T-helper 1 cell treated with Interleukin-12 subunit alpha and Interleukin-12 subunit beta and Interleukin-4 antibody, amounts not matched to agents 30 ng/mL and 1 ng/mL, for 36 hours (primary cell): ENCODE measurements at regions not wholly inside any gene's neighbourhood (a gene's known extent, or its start where the extent isn't known, plus 50 kb on each side); places are given as distances from the start of the nearest gene placed in this dataset.
"Not testable (repeated sequence)": the region's sequence is repeated elsewhere in the genome, so short reads cannot be mapped to it uniquely, and the experiment has no call there.

Experiments used
- intact Hi-C: fragments of 100-400 bp; cut with micrococcal nuclease; formaldehyde crosslinking; loops from one replicate; pipeline ENCODE4 v1.15.1; 2024

- intact Hi-C loops: not testable (repeated sequence)
Observed at GRCh38 chr4:118502967-118503366, 150.2 kb upstream of the PRSS12 start.

- intact Hi-C loops: not testable (repeated sequence)
Observed at GRCh38 chr4:118504927-118505326, 152.1 kb upstream of the PRSS12 start.

GRCh38 chr4:118505491-118505890 is 152.7 kb upstream of the PRSS12 start:
- intact Hi-C loops: not testable (repeated sequence)

GRCh38 chr4:118512870-118513269 is 160.1 kb upstream of the PRSS12 start:
- intact Hi-C loops: not testable (repeated sequence)

GRCh38 chr4:118514332-118514731 is 161.5 kb upstream of the PRSS12 start:
- intact Hi-C loops: not testable (repeated sequence)

- intact Hi-C loops: not testable (repeated sequence)
Observed at GRCh38 chr4:118516107-118516506, 163.3 kb upstream of the PRSS12 start.

GRCh38 chr4:118530107-118530506 is 155.1 kb upstream of the METTL14 start:
- intact Hi-C loops: not testable (repeated sequence)

GRCh38 chr4:118531947-118532346 is 153.2 kb upstream of the METTL14 start:
- intact Hi-C loops: not testable (repeated sequence)

- intact Hi-C loops: loop anchor here (5.0 kb wide), 1 partner anchor 357 kb away; no protein-coding TSS in a partner anchor
Observed at GRCh38 chr4:118535788-118536187, 149.4 kb upstream of the METTL14 start.

- intact Hi-C loops: loop anchor here (5.0 kb wide), 1 partner anchor 353 kb away; no protein-coding TSS in a partner anchor
Observed at GRCh38 chr4:118539412-118540077, 145.6 kb upstream of the METTL14 start.

GRCh38 chr4:118556576-118556975 is 128.6 kb upstream of the METTL14 start:
- intact Hi-C loops: not testable (repeated sequence)

- intact Hi-C loops: no loop called here
Observed at GRCh38 chr4:118557298-118557851, 127.8 kb upstream of the METTL14 start.

- intact Hi-C loops: not testable (repeated sequence)
Observed at GRCh38 chr4:118558188-118558587, 127.0 kb upstream of the METTL14 start.

GRCh38 chr4:118561559-118561958 is 123.6 kb upstream of the METTL14 start:
- intact Hi-C loops: not testable (repeated sequence)

- intact Hi-C loops: not testable (repeated sequence)
Observed at GRCh38 chr4:118566003-118566513, 119.1 kb upstream of the METTL14 start.

GRCh38 chr4:118572991-118573390 is 112.2 kb upstream of the METTL14 start:
- intact Hi-C loops: not testable (repeated sequence)

- intact Hi-C loops: not testable (repeated sequence)
Observed at GRCh38 chr4:118574251-118574913, 110.8 kb upstream of the METTL14 start.

- intact Hi-C loops: not testable (repeated sequence)
Observed at GRCh38 chr4:118575057-118575456, 110.1 kb upstream of the METTL14 start.

GRCh38 chr4:118575726-118576125 is 109.5 kb upstream of the METTL14 start:
- intact Hi-C loops: not testable (repeated sequence)

GRCh38 chr4:118576709-118577219 is 108.4 kb upstream of the METTL14 start:
- intact Hi-C loops: not testable (repeated sequence)

GRCh38 chr4:118585015-118585414 is 100.2 kb upstream of the METTL14 start:
- intact Hi-C loops: no loop called here

GRCh38 chr4:118586357-118586790 is 98.8 kb upstream of the METTL14 start:
- intact Hi-C loops: no loop called here
